ENCODE measurements at regions not wholly inside any gene's neighbourhood (a gene's known extent, or its start where the extent isn't known, plus 50 kb on each side); places are given as distances from the start of the nearest gene placed in this dataset.
"Not testable (repeated sequence)": the region's sequence is repeated elsewhere in the genome, so short reads cannot be mapped to it uniquely, and the experiment has no call there.

GRCh38 chr16:86952769-86953168, 364.4 kb downstream of the C16orf95 start:
- no peak for DNase-seq (ENCODE audit: low read depth, low spot score)

DNA sequence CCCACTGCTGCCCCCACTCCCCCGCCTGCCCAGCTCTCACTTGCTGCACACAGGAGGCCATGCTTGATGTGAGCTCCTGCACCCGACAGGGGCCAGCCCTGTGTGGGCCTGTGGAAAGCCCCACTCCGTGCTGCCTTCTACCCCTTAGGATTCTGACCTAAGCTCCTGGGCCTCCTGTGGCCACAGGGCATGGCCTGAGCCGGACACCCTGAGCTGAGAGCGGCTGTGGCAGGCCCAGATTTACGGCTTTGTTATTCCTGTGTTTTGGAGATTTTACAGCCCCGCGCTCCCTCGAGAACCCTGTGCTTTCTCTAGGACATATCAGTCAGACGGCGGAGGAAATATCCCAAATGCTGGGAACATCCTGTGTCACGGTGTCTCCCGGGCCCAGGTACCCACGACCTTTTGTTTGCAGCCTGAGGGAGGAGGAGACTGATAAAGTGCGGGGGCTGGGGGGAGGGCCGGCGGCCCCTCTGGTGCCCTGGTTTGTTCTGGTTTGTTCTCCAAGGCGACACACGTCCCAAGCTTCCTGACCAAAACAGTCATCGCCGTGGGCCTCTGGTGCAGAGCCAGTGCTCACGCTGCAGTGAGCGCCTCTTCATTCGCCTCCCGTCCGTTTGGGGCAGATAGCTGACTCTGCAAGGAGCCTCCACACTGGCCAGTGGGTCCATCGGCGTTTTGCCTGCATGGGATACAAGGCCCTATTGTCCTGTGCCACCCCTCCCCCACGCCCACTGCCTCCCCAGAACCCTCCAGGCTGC, 363.4 kb downstream of the C16orf95 start:
- DNase-seq (ENCODE audit: low read depth, low spot score), result no peak

GRCh38 chr16:86955136-86955855, 361.9 kb downstream of the C16orf95 start:
- DNase-seq (ENCODE audit: low read depth, low spot score), result no peak

GRCh38 chr16:86956437-86956836, 360.8 kb downstream of the C16orf95 start:
- DNase-seq (ENCODE audit: low read depth, low spot score), result no peak

DNA sequence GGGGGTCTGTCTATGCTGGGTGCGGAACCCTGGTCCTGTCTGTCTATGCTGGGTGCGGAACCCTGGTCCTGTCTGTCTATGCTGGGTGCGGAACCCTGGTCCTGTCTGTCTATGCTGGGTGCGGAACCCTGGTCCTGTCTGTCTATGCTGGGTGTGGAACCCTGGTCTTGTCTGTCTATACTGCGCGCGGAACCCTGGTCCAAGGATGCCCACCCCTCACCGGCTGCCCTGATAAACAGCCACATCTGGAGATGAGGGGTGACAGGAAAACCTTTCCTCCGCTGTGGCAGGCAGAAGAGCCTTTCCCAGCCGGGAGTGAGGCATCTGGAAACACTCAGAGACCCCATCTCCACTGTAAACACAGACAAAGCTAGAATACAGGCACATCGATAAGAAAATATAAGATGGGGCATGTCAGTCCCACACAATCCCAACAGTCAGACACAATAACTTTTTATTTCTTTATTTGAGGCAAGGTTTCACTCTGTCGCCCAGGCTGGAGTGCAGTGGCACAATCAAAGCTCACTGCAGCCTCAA, 359.5 kb downstream of the C16orf95 start:
- DNase-seq (ENCODE audit: low read depth, low spot score), result not testable (repeated sequence)

- DNase-seq (ENCODE audit: low read depth, low spot score), result no peak
Measured at GRCh38 chr16:86958423-86958822, 358.8 kb downstream of the C16orf95 start.

DNA sequence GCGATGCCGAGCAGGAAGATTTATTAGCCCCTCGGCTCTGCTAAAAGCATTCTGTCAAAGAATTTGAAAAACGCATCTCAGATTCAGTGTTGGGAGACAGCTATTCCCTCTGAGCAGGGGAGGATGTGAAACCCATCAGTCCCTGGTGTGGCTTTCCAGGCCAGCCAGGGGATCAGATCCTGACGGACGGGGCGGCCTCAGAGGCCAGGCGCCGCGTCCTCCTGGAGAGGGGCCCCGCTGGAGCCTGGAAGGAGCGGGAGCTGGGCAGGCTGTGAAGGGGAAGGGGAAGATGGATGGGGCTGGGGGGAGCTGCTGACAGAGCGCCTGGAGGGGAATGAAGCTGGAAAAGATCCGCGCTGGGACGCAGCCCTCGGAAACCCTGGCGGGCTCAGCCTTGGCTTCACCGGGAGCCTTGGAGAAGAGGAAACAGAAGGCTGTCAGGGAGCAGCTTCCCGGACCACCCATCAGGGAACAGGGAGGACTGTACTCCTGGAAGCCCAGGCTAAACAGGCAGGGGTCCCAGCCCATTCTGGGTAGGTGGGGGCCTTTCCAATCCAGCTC, 358.0 kb downstream of the C16orf95 start:
- no peak for DNase-seq (ENCODE audit: low read depth, low spot score)

GRCh38 chr16:86959729-86960128, 357.5 kb downstream of the C16orf95 start:
- DNase-seq (ENCODE audit: low read depth, low spot score), result no peak

- DNase-seq (ENCODE audit: low read depth, low spot score), result no peak
Measured at GRCh38 chr16:86960266-86960665, 356.9 kb downstream of the C16orf95 start.

DNA sequence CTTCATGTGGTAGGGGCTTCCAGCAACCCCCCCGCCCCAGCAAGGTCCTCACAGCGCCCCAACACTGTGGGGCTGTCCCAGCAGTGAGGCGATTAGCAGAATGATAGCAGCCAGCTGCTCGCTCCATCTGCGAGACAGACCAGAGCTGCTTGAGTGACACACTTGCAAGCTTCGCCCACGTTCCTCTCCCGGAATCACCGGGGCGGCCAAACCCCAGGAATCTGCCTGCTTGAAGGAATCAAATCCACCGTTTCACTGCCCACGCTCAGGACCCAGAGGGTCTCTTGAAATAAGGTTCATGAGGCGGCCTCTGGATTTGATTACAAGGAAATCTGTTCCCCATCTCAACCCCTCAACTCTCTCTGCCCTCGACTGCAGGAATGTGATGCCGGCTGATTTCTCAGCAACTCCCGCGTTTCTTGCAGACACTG, 356.0 kb downstream of the C16orf95 start:
- no peak for DNase-seq (ENCODE audit: low read depth, low spot score)

DNA sequence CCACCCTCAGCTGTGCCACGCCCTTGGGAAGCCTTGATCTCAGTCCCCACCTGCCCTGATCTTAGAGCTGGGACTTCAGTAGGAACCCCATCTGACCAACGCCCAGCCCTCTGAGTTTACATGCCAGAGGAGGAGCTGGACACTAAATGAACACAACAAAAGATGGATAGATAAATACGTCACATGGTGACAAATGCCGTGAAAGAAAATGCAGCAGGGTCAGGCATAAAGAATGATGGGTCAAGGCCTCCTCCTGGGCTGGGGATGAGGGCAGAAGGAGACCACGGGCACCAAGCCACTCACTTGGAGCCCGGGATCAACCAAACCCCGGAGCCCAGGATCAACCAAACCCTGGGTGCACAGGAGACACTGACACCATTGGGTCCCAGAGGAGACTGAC, 354.9 kb downstream of the C16orf95 start:
- DNase-seq (ENCODE audit: low read depth, low spot score), result no peak

- DNase-seq (ENCODE audit: low read depth, low spot score), result no peak
Measured at GRCh38 chr16:86962913-86963312, 354.3 kb downstream of the C16orf95 start.

DNA sequence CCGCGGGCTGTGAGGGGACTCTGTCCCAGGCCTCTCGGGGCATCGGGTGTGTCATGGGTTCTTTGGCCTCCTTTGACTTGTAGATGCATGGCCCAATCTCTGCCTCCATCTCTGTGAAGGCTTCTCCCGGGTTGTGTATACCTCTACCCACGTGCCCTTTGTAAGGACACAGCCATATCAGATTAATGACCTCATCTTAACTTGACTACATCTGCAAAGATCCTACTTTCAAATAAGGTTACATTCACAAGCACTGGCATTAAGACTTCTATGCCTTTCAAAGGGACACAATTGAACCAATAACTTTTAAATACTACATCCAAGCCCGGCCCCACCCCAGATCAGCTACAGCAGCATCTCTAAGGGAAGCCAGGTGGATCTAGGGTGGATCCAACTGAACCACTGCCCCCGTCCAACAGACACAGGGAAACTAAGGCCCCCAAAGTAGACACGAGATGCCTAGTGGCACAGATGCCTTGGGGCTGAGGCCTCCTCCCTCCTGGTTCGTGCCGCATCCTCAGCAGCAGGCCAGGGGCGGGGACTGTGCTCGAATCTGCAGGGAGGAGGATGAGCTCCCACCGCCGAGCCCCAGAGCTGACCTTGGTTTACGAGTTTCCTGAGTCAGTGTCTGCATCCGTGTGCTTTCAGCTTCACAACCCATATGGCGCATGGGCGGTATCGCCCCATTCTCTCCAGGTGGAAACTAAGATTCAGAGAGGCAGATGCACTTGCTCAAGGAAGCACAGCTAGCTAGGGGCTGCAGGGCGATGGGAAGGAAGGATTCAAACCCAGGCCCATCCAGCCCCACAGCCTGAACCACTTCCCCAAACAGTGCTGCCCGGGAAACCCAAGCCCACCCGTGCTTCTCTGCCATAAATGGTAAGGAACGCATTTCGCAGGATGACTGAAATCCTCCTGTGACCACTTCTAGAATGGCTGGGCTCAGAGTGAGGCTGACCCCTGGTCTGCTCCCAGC, 353.3 kb downstream of the C16orf95 start:
- DNase-seq (ENCODE audit: low read depth, low spot score), result no peak

- DNase-seq (ENCODE audit: low read depth, low spot score), result no peak
Measured at GRCh38 chr16:86964796-86965241, 352.4 kb downstream of the C16orf95 start.

DNA sequence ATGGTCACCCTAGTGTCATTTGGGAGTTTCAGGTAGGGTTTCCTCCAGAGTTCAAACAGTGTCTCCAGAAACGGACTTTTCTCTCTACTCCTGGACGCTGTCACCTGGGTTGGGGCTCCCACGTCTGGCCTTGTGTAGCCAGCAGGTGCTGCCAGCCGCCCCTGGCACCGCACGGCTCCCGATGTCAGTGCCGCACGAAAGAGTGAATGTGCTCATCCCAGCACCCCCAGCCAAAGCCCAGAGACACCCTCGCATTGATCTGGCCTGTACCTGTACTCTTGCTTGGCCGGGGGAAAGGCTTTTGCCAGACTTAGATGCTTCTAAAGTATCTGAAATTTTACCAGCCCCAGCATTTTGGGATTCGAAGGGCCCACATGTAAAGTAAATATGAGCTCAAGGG, 351.9 kb downstream of the C16orf95 start:
- DNase-seq (ENCODE audit: low read depth, low spot score), result no peak

DNA sequence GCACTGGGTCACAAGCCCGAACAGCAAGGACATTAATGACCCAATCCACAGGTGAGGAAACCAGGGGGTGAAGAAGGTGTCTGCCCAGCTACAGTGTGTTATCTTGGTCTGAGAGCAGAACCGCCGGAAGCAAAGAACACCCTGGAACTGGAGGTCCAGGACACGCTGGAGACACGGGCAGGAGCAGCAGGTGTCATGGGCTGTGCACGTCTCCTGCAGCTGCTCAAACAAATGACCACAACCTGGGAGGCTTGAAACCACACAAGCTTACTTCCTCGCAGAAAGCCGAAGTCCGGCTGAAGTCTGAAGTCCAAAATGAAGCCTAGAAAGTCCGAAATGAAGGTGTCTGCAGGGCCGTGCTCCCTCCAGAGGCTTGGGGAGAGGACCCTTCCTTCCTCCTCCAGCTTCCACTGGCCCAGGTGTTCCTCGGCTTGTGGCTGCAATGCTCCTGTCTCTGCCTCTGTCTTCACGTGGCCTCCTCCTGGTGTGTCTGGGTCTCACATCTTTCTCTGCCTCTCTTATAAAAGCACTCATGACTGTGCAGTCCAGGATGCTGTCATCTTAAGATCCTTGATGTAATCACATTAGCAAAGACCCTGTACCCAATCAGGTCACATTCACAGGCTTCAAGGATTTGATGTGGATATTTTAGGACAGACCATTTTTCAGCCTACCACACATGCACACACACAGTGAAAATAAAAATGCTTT, 351.2 kb downstream of the C16orf95 start:
- no peak for DNase-seq (ENCODE audit: low read depth, low spot score)

DNA sequence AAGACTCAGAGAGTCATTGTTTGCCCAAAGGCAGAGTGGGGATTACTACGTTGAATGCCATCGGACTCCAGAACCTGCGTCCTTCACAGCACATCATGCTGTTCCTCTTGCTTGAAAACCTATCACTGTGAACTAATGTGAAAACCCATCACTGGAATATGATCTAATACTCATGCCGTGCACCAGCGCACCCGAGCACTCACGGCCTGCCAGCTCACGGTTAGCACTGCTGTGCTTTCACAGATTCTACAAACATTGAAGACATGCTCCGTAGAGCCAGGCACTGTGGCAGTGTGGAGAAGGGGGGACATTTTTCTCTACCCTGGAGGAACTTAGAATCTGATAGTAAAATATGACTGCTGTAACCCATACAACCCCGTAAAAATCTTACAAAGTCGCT, 350.4 kb downstream of the C16orf95 start:
- DNase-seq (ENCODE audit: low read depth, low spot score), result no peak

- no peak for DNase-seq (ENCODE audit: low read depth, low spot score)
Measured at GRCh38 chr16:86968866-86969265, 348.3 kb downstream of the C16orf95 start.

DNA sequence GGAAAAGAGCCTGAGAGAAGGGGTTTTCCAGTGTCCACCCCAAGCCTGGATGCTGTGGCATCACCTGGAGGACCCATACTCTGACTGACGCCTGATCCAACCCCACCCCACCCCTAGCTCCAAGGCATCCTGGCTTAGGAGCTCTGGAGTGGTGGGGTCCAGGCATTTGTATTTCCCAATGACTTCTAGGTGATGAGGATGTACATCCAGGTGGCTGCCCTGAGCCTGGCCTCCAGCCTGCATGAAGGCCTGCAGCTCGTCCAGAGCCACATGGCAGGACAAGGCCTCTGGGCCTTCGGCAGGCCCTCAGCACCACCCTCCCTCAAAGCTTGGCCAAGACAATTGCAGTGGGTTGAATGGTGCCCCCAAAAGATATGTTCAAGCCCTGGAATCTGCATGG, 347.5 kb downstream of the C16orf95 start:
- DNase-seq (ENCODE audit: low read depth, low spot score), result no peak

DNA sequence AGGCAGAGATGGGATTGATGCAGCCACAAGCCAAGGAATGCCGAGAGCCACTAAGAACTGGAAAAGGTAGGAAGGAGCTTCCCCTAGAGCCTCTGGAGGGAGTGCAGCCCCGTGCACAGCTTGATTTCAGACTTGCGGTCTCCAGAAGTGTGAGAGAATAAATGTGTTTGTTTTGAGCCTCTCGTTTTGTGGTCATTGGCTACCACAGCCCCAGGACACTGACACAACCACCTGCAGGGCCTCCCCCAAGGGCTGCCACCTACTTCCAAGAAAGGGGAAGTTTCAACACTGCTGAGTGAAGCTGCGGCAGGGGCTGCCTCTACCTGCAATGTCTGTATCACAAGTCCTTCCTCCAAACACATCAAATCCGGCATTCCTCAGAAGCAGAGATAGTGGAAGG, 346.9 kb downstream of the C16orf95 start:
- DNase-seq (ENCODE audit: low read depth, low spot score), result no peak

- no peak for DNase-seq (ENCODE audit: low read depth, low spot score)
Measured at GRCh38 chr16:86970726-86971125, 346.5 kb downstream of the C16orf95 start.
